ENCODE measurements at regions not wholly inside any gene's neighbourhood (a gene's known extent, or its start where the extent isn't known, plus 50 kb on each side); places are given as distances from the start of the nearest gene placed in this dataset.

DNA sequence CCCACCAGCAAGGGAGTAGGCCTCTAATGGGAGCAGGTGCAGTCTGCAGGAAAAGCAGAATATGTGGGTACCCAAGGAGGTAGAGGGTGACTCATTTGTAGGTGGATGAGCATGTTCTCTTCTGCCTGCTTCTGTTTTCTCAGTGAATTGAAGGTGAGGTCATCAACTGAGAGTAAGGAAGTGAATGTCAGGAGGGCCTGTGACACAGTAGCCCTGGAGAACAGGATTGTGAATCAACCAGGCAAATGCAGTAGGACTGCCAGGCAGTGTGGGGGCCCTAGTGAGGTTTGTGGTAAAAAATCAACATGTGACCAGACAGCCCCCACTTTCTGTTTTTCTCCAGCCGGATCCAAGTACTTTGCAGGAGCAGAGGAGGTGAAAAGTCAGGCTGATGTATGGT lies 150.5 kb upstream of the SOX9 start:
- TF ChIP-seq FOXP1 (CRISPR knock-in tag; IDR thresholded peaks at IDR 0.05; ENCODE audit: borderline replicate concordance): no peak
- TF ChIP-seq, protein P1, sequence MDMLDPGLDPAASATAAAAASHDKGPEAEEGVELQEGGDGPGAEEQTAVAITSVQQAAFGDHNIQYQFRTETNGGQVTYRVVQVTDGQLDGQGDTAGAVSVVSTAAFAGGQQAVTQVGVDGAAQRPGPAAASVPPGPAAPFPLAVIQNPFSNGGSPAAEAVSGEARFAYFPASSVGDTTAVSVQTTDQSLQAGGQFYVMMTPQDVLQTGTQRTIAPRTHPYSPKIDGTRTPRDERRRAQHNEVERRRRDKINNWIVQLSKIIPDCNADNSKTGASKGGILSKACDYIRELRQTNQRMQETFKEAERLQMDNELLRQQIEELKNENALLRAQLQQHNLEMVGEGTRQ (CRISPR knock-in tag; IDR thresholded peaks at IDR 0.05): no peak
- TF ChIP-seq, protein P2, sequence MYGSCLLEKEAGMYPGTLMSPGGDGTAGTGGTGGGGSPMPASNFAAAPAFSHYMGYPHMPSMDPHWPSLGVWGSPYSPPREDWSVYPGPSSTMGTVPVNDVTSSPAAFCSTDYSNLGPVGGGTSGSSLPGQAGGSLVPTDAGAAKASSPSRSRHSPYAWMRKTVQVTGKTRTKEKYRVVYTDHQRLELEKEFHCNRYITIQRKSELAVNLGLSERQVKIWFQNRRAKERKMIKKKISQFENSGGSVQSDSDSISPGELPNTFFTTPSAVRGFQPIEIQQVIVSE (CRISPR knock-in tag; IDR thresholded peaks at IDR 0.05; ENCODE audit: borderline replicate concordance): no peak
- TF ChIP-seq, protein P3, sequence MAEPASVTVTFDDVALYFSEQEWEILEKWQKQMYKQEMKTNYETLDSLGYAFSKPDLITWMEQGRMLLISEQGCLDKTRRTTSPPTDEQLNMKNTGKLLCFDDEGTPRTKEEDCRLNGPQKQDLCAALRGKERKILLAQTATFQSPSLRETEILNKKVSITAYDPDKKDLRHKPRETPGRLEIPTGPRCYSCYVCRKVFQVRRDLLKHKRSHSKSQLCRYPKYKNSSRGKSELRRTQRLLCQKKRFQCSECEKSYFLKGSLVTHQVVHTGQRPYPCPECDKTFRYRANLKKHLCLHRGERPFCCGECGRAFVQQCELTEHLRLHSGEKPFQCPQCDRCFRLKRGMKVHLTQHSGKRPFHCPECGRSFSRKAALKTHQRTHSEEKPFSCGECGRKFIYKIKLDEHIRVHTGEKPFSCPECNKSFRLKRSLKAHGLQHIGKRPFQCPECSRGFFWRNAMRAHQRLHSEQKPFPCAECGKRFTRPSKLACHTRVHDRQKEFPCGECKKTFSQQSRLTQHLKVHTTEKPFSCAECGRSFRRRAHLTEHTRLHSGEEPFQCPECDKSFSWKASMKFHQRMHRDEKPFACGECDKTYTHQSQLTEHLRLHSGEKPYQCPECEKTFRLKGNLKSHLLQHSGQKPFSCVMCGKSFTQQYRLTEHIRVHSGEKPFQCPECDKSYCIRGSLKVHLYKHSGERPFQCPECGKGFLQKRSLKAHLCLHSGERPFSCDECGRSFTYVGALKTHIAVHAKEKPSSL (CRISPR knock-in tag; conservative IDR thresholded peaks at IDR 0.05): no peak
- TF ChIP-seq, protein P4, sequence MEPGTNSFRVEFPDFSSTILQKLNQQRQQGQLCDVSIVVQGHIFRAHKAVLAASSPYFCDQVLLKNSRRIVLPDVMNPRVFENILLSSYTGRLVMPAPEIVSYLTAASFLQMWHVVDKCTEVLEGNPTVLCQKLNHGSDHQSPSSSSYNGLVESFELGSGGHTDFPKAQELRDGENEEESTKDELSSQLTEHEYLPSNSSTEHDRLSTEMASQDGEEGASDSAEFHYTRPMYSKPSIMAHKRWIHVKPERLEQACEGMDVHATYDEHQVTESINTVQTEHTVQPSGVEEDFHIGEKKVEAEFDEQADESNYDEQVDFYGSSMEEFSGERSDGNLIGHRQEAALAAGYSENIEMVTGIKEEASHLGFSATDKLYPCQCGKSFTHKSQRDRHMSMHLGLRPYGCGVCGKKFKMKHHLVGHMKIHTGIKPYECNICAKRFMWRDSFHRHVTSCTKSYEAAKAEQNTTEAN (CRISPR knock-in tag; IDR thresholded peaks at IDR 0.05): no peak
- TF ChIP-seq, protein P5, sequence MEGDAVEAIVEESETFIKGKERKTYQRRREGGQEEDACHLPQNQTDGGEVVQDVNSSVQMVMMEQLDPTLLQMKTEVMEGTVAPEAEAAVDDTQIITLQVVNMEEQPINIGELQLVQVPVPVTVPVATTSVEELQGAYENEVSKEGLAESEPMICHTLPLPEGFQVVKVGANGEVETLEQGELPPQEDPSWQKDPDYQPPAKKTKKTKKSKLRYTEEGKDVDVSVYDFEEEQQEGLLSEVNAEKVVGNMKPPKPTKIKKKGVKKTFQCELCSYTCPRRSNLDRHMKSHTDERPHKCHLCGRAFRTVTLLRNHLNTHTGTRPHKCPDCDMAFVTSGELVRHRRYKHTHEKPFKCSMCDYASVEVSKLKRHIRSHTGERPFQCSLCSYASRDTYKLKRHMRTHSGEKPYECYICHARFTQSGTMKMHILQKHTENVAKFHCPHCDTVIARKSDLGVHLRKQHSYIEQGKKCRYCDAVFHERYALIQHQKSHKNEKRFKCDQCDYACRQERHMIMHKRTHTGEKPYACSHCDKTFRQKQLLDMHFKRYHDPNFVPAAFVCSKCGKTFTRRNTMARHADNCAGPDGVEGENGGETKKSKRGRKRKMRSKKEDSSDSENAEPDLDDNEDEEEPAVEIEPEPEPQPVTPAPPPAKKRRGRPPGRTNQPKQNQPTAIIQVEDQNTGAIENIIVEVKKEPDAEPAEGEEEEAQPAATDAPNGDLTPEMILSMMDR (IDR thresholded peaks at IDR 0.05): no peak
- TF ChIP-seq, protein P6, sequence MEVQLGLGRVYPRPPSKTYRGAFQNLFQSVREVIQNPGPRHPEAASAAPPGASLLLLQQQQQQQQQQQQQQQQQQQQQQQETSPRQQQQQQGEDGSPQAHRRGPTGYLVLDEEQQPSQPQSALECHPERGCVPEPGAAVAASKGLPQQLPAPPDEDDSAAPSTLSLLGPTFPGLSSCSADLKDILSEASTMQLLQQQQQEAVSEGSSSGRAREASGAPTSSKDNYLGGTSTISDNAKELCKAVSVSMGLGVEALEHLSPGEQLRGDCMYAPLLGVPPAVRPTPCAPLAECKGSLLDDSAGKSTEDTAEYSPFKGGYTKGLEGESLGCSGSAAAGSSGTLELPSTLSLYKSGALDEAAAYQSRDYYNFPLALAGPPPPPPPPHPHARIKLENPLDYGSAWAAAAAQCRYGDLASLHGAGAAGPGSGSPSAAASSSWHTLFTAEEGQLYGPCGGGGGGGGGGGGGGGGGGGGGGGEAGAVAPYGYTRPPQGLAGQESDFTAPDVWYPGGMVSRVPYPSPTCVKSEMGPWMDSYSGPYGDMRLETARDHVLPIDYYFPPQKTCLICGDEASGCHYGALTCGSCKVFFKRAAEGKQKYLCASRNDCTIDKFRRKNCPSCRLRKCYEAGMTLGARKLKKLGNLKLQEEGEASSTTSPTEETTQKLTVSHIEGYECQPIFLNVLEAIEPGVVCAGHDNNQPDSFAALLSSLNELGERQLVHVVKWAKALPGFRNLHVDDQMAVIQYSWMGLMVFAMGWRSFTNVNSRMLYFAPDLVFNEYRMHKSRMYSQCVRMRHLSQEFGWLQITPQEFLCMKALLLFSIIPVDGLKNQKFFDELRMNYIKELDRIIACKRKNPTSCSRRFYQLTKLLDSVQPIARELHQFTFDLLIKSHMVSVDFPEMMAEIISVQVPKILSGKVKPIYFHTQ (CRISPR knock-in tag; IDR thresholded peaks at IDR 0.05): no peak
- Mint-ChIP-seq H3K27ac (no peak overlapping the region), H3K4me3 (no peak overlapping the region), H3K27me3 (ENCODE audit: low read depth) (no peaks in the 10 kb centered on the region), H3K4me1 (0 out of 2 replicates have a peak, but pooled peaks cover 2% of the 10 kb centered on the region), H3K9me3 (peaks cover 3% of the 10 kb centered on the region; the same call in 1 of the 2 replicates), H3K36me3 (no peaks in the 10 kb centered on the region)
- ChIA-PET POLR2A (no interaction called here), CTCF (no interaction called here)
- no peak for ATAC-seq
- DNase-seq (ENCODE audit: low spot score): no peak

DNA sequence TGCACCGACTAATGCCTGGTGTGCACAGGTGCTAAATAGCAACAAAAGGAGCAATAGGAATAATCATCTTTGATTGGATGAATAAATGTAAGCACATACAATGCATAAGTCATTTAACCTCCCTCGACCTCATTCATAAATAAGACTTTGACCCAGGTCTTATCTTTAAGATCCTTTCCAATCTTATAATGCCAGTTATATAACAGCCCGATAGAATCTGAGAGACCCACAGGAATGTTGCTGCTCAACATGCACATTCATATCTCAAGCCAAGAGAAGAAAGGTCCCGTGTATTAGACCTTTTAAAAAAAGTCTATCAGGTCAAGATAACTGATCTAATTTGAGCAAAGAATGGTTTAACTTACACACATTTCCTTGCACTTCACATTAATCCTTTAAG lies 146.8 kb upstream of the SOX9 start:
- H3K36me3 Mint-ChIP-seq: no peaks in the 10 kb centered on the region
- H3K27me3 Mint-ChIP-seq (ENCODE audit: low read depth): no peaks in the 10 kb centered on the region
- H3K9me3 Mint-ChIP-seq: peaks cover 3% of the 10 kb centered on the region; the same call in 1 of the 2 replicates
- no peak overlapping the region for H3K27ac Mint-ChIP-seq
- no peak for DNase-seq (ENCODE audit: low spot score)
- ChIA-PET CTCF (no interaction called here), POLR2A (no interaction called here)
- peaks cover 7% of the 10 kb centered on the region for H3K4me1 Mint-ChIP-seq
- no peak overlapping the region for H3K4me3 Mint-ChIP-seq
- TF ChIP-seq TP53 (CRISPR knock-in tag; IDR thresholded peaks at IDR 0.05) (no peak), RORB (CRISPR knock-in tag; IDR thresholded peaks at IDR 0.05) (no peak), SMAD4 (CRISPR knock-in tag; IDR thresholded peaks at IDR 0.05) (no peak), HMGA2 (CRISPR knock-in tag; IDR thresholded peaks at IDR 0.05) (no peak), NFE2L1 (CRISPR knock-in tag; IDR thresholded peaks at IDR 0.05) (no peak), ZNF121 (CRISPR knock-in tag; IDR thresholded peaks at IDR 0.05) (no peak)
- TF ChIP-seq, protein P7, sequence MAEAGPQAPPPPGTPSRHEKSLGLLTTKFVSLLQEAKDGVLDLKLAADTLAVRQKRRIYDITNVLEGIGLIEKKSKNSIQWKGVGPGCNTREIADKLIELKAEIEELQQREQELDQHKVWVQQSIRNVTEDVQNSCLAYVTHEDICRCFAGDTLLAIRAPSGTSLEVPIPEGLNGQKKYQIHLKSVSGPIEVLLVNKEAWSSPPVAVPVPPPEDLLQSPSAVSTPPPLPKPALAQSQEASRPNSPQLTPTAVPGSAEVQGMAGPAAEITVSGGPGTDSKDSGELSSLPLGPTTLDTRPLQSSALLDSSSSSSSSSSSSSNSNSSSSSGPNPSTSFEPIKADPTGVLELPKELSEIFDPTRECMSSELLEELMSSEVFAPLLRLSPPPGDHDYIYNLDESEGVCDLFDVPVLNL (CRISPR knock-in tag; IDR thresholded peaks at IDR 0.05; ENCODE audit: borderline replicate concordance, low read depth): no peak
- TF ChIP-seq, protein P8, sequence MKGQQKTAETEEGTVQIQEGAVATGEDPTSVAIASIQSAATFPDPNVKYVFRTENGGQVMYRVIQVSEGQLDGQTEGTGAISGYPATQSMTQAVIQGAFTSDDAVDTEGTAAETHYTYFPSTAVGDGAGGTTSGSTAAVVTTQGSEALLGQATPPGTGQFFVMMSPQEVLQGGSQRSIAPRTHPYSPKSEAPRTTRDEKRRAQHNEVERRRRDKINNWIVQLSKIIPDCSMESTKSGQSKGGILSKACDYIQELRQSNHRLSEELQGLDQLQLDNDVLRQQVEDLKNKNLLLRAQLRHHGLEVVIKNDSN (CRISPR knock-in tag; IDR thresholded peaks at IDR 0.05): no peak
- TF ChIP-seq, protein P9, sequence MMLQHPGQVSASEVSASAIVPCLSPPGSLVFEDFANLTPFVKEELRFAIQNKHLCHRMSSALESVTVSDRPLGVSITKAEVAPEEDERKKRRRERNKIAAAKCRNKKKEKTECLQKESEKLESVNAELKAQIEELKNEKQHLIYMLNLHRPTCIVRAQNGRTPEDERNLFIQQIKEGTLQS (CRISPR knock-in tag; conservative IDR thresholded peaks at IDR 0.05): no peak
- TF ChIP-seq, protein P10, sequence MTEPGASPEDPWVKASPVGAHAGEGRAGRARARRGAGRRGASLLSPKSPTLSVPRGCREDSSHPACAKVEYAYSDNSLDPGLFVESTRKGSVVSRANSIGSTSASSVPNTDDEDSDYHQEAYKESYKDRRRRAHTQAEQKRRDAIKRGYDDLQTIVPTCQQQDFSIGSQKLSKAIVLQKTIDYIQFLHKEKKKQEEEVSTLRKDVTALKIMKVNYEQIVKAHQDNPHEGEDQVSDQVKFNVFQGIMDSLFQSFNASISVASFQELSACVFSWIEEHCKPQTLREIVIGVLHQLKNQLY (CRISPR knock-in tag; IDR thresholded peaks at IDR 0.05): no peak
- TF ChIP-seq, protein P11, sequence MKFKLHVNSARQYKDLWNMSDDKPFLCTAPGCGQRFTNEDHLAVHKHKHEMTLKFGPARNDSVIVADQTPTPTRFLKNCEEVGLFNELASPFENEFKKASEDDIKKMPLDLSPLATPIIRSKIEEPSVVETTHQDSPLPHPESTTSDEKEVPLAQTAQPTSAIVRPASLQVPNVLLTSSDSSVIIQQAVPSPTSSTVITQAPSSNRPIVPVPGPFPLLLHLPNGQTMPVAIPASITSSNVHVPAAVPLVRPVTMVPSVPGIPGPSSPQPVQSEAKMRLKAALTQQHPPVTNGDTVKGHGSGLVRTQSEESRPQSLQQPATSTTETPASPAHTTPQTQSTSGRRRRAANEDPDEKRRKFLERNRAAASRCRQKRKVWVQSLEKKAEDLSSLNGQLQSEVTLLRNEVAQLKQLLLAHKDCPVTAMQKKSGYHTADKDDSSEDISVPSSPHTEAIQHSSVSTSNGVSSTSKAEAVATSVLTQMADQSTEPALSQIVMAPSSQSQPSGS (CRISPR knock-in tag; IDR thresholded peaks at IDR 0.05; ENCODE audit: borderline replicate concordance, low read depth): no peak
- ATAC-seq: no peak
